Urinary bladder (tissue), 3 donors: ENCODE measurements at regions not wholly inside any gene's neighbourhood (a gene's known extent, or its start where the extent isn't known, plus 50 kb on each side); places are given as distances from the start of the nearest gene placed in this dataset.
A peak's percentile ranks its signal among the peaks of the same experiment; 100 is the strongest.

Experiments
- DNase-seq: peaks from one replicate; pipeline ENCODE4 v3.0.0-alpha.2; 2015; ENCODE audit errors: extremely low spot score
- H3K27ac ChIP-seq: one replicate; pipeline ENCODE4 v1.5.1; 2013; ENCODE audit warnings: low read depth, mild to moderate bottlenecking, moderate library complexity
- H3K36me3 ChIP-seq: one replicate; pipeline ENCODE4 v1.6.1; 2013; ENCODE audit warnings: mild to moderate bottlenecking, moderate library complexity; ENCODE audit not compliant: insufficient read depth
- H3K4me1 ChIP-seq: one replicate; pipeline ENCODE4 v1.6.1; 2013; ENCODE audit warnings: mild to moderate bottlenecking, moderate library complexity; ENCODE audit not compliant: insufficient read depth
- H3K4me3 ChIP-seq: one replicate; pipeline ENCODE4 v1.5.1; 2013; ENCODE audit warnings: low read depth, low read length
- WGBS: extraction: QIAGEN DNeasy Blood & Tissue Kit; methylation state at CpG from one replicate; pipeline ENCODE4 v1.1.7; 2013; 5-methylcytosine and 5-hydroxymethylcytosine counted together
- donor health status: healthy with polysubstance abuse.
- donor health status: healthy.

GRCh38 chr16:52237823-52238222, 309.1 kb downstream of the TOX3 start:
- H3K4me3 ChIP-seq: no peak overlapping the region
- no peak for DNase-seq
- 92% methylated on average over 9 of the region's 9 CpGs for WGBS
- H3K27ac ChIP-seq: no peak overlapping the region
- no peaks in the 10 kb centered on the region for H3K36me3 ChIP-seq
- no peaks in the 10 kb centered on the region for H3K4me1 ChIP-seq

- Histone ChIP-seq H3K4me1 (no peaks in the 10 kb centered on the region), H3K36me3 (no peaks in the 10 kb centered on the region), H3K4me3 (no peak overlapping the region), H3K27ac (no peak overlapping the region)
- DNase-seq: no peak
Observed at GRCh38 chr16:52235186-52235585, 311.8 kb downstream of the TOX3 start.

GRCh38 chr16:52234626-52235025, 312.3 kb downstream of the TOX3 start:
- Histone ChIP-seq H3K36me3 (no peaks in the 10 kb centered on the region), H3K4me1 (no peaks in the 10 kb centered on the region), H3K27ac (no peak overlapping the region), H3K4me3 (no peak overlapping the region)
- no peak for DNase-seq
- 89% methylated on average over 2 of the region's 2 CpGs for whole genome bisulfite sequencing

- Histone ChIP-seq H3K36me3 (no peaks in the 10 kb centered on the region), H3K27ac (no peak overlapping the region), H3K4me1 (no peaks in the 10 kb centered on the region), H3K4me3 (no peak overlapping the region)
- no peak for DNase-seq
- 80% methylated on average over 3 of the region's 3 CpGs for WGBS
Observed at GRCh38 chr16:52229471-52229870, 317.5 kb downstream of the TOX3 start.

- H3K27ac ChIP-seq: no peak overlapping the region
- 77% methylated on average over 3 of the region's 3 CpGs for WGBS
- H3K4me1 ChIP-seq: no peaks in the 10 kb centered on the region
- no peak overlapping the region for H3K4me3 ChIP-seq
- H3K36me3 ChIP-seq: no peaks in the 10 kb centered on the region
- DNase-seq: no peak
Observed at GRCh38 chr16:52227851-52228250, 319.1 kb downstream of the TOX3 start.

- Histone ChIP-seq H3K4me3 (no peak overlapping the region), H3K4me1 (no peaks in the 10 kb centered on the region), H3K27ac (no peak overlapping the region), H3K36me3 (no peaks in the 10 kb centered on the region)
- 65% methylated on average over 4 of the region's 4 CpGs for WGBS
- no peak for DNase-seq
Observed at GRCh38 chr16:52212841-52213240, 334.1 kb downstream of the TOX3 start.

GRCh38 chr16:52209227-52209626, 337.7 kb downstream of the TOX3 start:
- Histone ChIP-seq H3K27ac (no peak overlapping the region), H3K4me3 (no peak overlapping the region), H3K4me1 (no peaks in the 10 kb centered on the region), H3K36me3 (no peaks in the 10 kb centered on the region)
- peak; percentile 5 for DNase-seq

- no peak for DNase-seq
- Histone ChIP-seq H3K4me1 (no peaks in the 10 kb centered on the region), H3K4me3 (no peak overlapping the region), H3K27ac (no peak overlapping the region), H3K36me3 (no peaks in the 10 kb centered on the region)
Observed at GRCh38 chr16:52203096-52203495, 343.8 kb downstream of the TOX3 start.

- 90% methylated on average over 2 of the region's 2 CpGs for WGBS
Observed at GRCh38 chr16:52193441-52193840, 353.5 kb downstream of the TOX3 start.

GRCh38 chr16:52191531-52192134, 355.3 kb downstream of the TOX3 start:
- H3K4me1 ChIP-seq: no peaks in the 10 kb centered on the region
- H3K4me3 ChIP-seq: no peak overlapping the region
- WGBS: 46% methylated on average over 7 of the region's 7 CpGs
- no peaks in the 10 kb centered on the region for H3K36me3 ChIP-seq
- peak; percentile 47 for DNase-seq
- H3K27ac ChIP-seq: no peak overlapping the region

More at GRCh38 chr16:52193441-52193840, 353.5 kb downstream of the TOX3 start:
- Histone ChIP-seq H3K4me1 (no peaks in the 10 kb centered on the region), H3K4me3 (no peak overlapping the region), H3K36me3 (no peaks in the 10 kb centered on the region), H3K27ac (no peak overlapping the region)
- no peak for DNase-seq

GRCh38 chr16:52184336-52184735, 362.6 kb downstream of the TOX3 start:
- H3K4me1 ChIP-seq: no peaks in the 10 kb centered on the region
- 66% methylated on average over 3 of the region's 3 CpGs for WGBS
- no peaks in the 10 kb centered on the region for H3K36me3 ChIP-seq

GRCh38 chr16:52182840-52183239, 364.1 kb downstream of the TOX3 start:
- DNase-seq: no peak
- Histone ChIP-seq H3K4me3 (no peak overlapping the region), H3K4me1 (no peaks in the 10 kb centered on the region), H3K27ac (no peak overlapping the region), H3K36me3 (no peaks in the 10 kb centered on the region)
- 76% methylated on average over 2 of the region's 2 CpGs for WGBS

More at GRCh38 chr16:52184336-52184735, 362.6 kb downstream of the TOX3 start:
- Histone ChIP-seq H3K27ac (no peak overlapping the region), H3K4me3 (no peak overlapping the region)
- DNase-seq: no peak

GRCh38 chr16:52174168-52174567, 372.8 kb downstream of the TOX3 start:
- Histone ChIP-seq H3K36me3 (no peaks in the 10 kb centered on the region), H3K4me3 (no peak overlapping the region), H3K4me1 (no peaks in the 10 kb centered on the region), H3K27ac (no peak overlapping the region)
- DNase-seq: no peak
- WGBS: 74% methylated on average over 2 of the region's 2 CpGs

- Histone ChIP-seq H3K36me3 (no peaks in the 10 kb centered on the region), H3K4me1 (no peaks in the 10 kb centered on the region), H3K27ac (no peak overlapping the region), H3K4me3 (no peak overlapping the region)
- no peak for DNase-seq
Observed at GRCh38 chr16:52171481-52171880, 375.5 kb downstream of the TOX3 start.

- Histone ChIP-seq H3K36me3 (no peaks in the 10 kb centered on the region), H3K27ac (no peak overlapping the region), H3K4me1 (no peaks in the 10 kb centered on the region), H3K4me3 (no peak overlapping the region)
- WGBS: 46% methylated on average over 1 of the region's 1 CpG
- no peak for DNase-seq
Observed at GRCh38 chr16:52167328-52167727, 379.6 kb downstream of the TOX3 start.
